ENCODE measurements at regions not wholly inside any gene's neighbourhood (a gene's known extent, or its start where the extent isn't known, plus 50 kb on each side); places are given as distances from the start of the nearest gene placed in this dataset.

DNA sequence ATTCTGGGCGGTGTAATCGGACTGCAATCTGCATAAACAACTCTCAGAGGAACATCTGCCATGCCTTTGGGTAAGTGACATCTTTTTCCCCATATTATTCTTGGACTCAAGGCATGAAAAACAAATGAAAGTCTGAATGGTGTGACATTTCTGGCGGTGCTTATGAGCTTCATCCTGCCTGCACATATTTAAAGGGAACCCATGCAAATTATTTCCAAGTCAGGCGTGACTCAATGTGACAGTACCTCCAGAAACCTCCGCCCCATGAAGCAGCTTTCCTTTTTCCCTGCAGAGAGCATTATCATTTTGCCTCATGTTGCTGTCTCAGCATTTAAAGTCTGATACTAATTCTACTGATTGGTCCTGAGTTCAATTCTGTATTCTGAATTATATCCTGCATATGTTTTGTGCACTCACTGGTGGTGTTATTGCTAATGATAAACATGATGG, 585.4 kb downstream of the SNAPC1 start:
- TF ChIP-seq, protein P1, sequence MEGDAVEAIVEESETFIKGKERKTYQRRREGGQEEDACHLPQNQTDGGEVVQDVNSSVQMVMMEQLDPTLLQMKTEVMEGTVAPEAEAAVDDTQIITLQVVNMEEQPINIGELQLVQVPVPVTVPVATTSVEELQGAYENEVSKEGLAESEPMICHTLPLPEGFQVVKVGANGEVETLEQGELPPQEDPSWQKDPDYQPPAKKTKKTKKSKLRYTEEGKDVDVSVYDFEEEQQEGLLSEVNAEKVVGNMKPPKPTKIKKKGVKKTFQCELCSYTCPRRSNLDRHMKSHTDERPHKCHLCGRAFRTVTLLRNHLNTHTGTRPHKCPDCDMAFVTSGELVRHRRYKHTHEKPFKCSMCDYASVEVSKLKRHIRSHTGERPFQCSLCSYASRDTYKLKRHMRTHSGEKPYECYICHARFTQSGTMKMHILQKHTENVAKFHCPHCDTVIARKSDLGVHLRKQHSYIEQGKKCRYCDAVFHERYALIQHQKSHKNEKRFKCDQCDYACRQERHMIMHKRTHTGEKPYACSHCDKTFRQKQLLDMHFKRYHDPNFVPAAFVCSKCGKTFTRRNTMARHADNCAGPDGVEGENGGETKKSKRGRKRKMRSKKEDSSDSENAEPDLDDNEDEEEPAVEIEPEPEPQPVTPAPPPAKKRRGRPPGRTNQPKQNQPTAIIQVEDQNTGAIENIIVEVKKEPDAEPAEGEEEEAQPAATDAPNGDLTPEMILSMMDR (IDR thresholded peaks at IDR 0.05), result no peak
- no peak for TF ChIP-seq ZFX (IDR thresholded peaks at IDR 0.05; ENCODE audit: borderline replicate concordance)

All from 22Rv1 (cell line).